H4 (cell line): ENCODE measurements at regions not wholly inside any gene's neighbourhood (a gene's known extent, or its start where the extent isn't known, plus 50 kb on each side); places are given as distances from the start of the nearest gene placed in this dataset.
"Not testable (repeated sequence)": the region's sequence is repeated elsewhere in the genome, so short reads cannot be mapped to it uniquely, and the experiment has no call there.

ENCODE experiments used
- DNase-seq: peaks from one replicate; pipeline ENCODE4 v3.0.0-alpha.2; 2015; ENCODE audit warnings: low spot score

DNA sequence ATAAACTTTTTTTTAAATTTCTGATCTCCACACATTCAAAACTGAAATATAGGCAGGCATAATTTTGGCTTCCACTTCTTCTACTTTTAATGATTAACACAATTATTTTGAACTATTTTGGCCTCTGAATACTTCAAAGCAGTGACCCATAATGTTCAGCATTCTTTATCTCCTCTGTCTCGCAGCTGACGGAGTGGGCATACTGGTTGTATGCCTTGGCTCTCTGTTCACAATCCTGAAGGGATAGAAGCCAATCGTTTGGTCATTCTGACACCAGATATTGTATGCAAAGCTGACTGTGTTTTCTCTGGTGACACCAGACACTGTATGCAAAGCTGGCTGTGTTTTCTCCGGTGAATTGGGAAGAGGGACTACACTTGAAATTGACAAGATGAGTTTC is 833.0 kb downstream of the EFNB2 start:
- no peak for DNase-seq

DNA sequence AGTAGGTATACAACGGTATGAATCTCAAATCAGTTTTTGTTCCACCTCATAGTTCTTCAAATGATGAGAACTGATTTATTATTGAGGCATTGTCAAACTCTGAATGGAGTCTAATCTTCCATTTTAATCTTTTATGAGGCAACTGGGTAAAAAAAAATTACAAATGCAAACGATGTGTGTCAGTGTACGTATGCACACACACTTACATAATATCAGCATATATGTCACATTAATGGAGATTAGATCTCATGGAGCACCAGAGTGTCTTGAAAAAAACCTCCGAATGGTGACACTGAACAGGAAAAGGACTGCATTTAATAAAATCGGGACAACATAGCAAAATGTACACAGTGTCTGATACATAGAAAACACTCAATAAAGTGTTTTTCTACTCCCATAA is 842.7 kb downstream of the EFNB2 start:
- no peak for DNase-seq

DNA sequence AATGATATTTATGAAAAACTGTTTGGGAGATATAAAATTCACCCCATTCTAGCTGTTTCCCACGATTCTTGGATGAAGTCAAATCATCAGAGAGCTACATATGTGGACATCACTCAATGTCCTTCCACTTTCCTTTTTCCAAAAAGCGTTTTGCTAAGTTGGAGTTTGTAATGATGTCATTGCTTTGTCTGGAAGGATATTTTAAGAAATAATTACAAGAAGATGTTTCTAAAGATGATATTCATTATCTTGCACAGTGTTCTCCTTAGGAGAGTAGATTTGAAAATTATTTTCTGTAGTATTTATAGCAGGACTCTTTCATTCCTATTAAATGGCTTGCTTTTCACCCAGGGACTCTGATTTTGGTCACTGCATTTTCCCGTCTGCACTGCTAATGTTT is 851.2 kb downstream of the EFNB2 start:
- no peak for DNase-seq

DNA sequence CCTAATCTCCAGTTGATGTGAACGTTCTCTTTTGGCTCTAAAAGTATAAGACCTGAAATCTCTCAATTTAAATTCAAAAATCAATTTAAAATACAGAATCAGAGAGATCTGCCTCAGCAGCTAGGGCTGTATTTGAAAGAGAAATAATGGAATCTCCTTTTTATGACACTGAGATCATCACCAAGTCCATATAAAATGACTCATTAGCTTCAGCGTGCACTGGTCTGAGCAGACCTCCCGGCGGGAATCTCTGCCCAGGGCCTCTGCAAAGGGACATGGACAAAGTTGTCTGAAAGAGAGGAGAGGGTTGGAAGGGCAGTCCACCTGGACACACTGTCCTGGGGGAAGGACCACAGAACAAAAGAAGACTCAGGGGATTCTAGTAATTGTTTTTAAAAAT is 855.6 kb downstream of the EFNB2 start:
- no peak for DNase-seq

DNA sequence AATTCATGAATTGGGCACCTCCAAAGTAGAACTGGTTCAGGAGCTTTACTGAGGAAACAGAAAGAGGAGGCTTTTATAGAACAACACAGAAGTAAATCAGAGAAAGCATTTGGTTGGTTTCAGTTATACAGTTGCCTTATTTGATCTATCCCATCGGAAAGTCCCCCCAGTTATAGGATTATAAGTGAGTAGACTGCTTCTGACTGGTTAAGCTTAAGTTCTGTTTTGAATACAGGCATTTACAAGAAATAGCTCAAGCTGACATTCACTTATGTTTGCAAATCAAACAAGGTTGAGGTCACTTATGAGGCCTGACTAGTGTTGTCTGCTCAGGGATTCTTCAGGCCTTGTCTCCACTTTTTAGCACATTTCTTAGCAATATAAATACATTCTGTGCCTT is 857.4 kb downstream of the EFNB2 start:
- no peak for DNase-seq

DNA sequence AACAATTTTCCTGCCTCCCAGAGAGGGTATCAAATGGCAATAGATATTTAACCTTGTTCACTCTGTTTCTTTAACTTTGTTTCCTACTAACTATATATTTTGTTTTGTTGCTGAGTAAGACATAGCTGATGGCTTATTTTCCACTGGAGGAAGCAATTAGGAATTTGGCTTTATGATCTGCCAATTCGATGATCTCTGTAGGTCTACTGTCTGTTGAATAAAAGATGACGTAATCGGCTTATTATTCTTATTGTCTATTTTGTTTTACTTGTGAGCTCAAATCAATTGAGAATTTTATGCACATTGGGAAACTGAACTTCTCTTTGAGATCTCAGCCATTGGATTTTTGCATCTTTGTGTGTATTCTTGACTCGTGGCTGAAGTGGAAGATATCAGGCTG is 862.6 kb downstream of the EFNB2 start:
- DNase-seq = no peak

DNA sequence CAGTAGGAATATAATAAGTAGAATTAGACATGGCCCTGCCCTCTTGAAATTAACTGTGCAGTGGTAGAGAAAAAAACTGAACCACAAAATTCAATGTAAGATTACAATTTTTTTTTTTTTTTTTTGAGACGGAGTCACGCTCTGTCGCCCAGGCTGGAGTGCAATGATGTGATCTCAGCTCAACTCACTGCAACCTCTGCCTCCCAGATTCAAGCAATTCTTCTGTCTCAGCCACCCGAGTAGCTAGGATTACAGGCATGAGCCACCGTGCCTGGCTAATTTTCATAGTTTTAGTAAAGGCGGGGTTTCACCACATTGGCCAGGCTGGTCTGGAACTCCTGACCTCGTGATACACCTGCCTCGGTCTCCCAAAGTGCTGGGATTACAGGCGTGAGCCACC is 864.3 kb downstream of the EFNB2 start:
- DNase-seq = not testable (repeated sequence)

DNA sequence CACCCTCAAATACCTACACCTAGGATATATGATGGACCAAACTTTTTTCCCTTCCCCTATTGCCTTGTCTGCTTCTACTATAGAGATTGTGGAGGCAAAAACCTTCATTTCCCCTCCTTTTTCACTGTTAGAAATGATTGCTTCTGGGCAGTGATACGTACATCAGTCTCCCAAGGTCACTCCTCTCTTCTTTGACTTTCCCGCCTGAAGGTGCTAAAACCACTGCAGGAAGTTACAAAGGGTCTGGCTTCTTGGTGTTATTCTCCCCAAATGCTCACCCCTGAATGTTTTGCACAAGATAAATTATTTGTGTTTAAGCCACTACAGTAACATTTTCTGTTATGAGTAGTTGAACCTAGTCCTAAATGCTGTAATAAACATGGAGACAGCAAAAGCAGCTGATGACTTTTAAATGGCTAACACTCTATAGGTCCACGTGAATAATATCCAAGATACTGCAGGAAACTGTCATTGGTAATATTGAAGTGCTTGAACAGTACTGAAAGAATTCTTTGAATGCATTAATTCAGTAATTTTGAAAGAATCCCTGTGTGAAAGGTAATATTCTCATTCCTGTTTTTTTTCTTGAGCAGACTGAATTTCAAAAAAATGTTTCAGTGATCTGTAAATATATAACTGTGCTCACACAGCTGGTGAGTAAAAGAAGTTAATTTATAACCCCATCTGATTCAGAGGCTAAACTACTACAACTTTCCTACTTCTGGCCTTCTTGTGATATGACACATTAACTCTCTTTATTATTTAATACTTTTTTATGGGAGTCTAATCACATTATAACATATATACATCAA is 865.1 kb downstream of the EFNB2 start:
- no peak for DNase-seq

DNA sequence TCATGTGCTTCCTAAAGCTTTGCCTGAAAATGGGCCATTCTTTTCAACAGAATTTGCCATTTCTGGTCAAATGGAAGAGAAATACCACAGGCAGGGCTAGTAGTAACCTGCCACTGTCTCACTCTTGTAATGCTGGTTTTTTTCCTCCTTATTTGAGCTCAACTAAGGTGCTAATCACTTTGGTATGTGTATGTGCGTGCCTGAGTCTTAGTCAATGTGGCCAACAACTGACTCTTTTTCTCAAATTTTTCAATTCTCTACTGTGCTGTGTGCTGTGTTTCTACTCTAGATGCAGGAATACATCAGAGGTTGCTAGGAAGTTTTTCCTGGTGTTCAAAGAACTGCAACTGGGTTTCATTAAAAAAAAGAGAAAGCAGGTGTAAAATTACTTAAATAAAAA is 870.2 kb downstream of the EFNB2 start:
- DNase-seq = peak; percentile 3

DNA sequence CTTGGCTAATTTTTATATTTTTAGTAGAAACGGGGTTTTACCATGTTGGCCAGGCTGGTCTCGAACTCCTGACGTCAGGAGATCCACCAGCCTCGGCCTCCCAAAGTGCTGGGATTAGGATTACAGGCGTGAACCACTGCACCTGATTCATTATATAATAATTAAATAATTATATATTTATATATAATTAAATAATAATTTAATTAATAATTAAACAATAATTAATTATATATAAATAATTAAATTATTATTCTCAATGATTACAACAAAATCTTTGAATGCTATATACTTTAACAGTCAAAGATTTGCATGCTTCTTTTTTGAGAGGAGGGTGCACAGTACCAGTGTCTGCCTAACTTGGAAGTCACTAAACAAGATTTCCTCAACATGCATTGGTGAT is 872.3 kb downstream of the EFNB2 start:
- no peak for DNase-seq

DNA sequence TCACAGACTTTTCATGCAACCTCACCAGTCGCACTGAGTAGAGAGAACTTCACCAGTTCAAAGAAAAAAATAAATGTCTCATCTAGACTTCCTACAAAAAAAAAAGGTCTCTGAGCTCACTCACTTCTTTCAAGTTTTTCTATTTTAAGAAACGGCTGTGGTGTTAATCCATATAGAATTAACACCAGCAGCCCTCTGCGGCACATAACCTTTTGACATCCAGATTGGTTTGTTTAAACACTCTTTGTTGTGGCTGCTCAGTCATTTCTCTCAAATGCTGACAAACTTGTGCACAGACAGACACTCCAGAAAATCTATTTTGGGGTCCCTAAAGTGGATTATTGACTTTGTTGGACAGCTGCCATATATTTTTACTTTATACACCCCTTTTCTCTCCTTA is 874.9 kb downstream of the EFNB2 start:
- no peak for DNase-seq

DNA sequence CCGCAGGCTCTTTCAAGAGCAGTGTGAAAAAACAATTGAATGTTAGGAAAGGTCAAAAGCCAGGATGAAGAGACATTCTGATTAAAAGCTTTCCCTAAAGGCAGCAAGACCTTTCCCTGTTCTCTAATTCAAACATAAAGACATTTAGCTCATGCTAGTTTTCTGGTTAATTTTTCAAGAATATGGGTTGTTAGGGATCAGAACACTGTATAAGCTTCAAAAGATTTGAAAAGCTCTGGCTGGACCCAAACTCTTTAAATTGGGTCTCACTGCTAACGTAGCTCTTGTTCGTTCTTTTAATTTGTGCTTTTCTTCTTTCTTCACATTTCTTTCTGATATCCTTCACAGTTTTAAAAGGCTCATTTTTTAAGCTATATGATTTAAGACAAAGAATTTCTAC is 877.0 kb downstream of the EFNB2 start:
- no peak for DNase-seq

DNA sequence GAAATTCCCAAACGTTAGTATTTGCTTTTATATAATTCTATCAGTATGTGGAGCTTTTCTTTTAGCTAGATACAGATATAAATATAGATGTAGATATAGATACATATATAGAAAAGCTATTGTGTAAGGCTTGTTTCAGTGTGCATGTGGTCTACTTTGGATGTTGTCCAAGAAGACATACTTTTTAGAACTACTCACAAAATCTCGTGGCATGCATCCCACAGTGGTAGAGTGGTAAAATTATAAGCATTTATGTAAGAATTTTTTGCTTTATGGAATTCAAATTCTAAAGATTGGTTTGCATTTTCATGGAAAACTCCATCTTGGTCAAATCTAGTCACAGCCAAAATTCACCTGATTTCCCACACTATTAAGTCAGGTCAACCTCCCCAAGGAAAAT is 880.4 kb downstream of the EFNB2 start:
- no peak for DNase-seq

DNA sequence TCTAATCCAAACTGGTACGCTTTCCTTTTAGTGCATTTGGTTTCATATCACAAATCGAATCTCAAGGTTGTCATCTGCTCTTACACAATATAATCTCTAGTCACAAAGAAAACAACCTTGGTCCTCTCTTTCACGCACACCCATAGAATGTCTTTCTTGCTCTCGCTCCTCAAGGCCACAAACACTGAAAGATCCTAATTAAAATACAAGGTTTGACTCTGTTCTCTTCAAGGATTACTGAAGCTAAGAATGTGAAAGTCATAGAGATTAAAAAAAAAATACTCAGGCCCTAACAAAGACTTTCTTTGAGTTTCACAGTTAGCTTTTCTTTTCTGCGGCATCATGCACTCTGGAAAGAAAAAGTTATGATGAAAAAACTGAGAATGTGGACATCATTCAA is 891.5 kb downstream of the EFNB2 start:
- DNase-seq = no peak

DNA sequence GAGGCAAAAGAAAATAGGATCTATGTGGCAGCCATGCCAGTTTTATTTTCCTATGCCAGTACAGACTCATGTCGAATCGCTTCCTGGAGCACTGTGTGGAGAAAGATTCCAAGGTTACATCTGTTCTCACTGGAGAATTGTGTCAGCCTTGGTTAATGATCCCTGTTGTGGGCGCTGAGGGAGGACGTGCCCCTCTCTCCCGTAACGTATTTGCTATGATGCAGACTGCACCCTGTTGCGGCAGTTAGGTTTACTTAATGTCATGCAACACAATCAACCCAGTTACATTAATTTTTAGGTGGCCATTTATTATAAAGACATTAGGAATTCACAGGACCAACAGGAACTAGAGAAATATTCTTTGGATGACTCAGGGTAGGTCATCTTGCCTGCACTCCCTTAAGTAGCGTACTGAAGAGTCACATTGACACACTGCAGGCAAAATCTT is 892.9 kb downstream of the EFNB2 start:
- DNase-seq = no peak

DNA sequence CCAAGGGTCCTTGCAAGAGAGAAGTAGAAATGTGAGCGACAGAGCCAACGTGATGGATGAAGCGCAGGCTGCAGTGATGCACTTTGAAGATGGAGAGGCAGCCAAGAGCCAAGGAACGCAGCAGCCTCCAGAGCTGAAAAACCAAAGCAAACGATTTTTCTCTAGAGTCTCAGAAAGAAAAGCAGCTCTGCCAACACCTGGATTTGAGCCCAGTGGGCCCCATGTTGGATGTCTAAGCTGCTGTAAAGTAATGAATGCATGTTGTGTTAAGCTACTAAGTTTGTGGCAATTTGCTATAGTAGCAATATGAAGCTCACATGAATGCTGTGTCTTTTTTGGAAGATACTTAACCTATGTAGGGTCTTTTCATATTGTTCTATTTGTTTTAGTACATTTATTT is 894.3 kb downstream of the EFNB2 start:
- DNase-seq = no peak

DNA sequence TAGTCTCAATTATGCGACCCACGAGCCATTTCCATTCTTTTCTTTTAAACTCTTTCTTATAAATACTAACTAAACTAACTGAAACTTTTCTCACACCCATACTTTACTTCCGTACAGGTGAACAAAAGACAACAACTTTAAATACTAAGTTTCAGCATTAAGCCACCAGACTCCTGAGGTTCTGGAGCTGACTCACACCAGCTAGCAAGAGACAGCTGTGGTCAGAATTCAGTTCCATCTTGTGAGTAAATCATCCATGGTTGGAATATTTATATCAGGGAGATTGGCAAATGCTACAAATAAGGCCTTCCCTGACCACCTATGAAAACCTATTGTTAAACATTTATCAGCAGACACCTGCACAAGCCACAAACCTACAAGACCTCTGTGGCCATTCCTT is 897.0 kb downstream of the EFNB2 start:
- no peak for DNase-seq

DNA sequence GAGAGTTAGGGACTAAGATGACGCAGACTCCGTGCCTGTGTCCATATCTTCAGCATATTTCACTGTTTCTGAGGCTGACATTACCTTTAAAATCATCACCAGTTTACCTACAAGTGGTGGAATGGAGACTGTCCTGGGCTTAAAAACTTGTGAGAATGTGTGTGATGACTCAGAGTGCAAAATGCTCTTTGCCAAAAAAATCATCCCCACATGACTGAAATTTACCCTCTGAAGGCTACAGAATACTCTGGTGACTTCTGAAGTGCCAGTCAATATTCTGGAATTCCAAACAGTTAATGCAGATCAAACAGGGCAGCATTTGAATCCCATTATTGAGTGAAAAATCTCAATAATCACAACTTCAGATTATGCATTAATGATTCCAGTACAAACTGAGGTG is 901.4 kb downstream of the EFNB2 start:
- DNase-seq = no peak

DNA sequence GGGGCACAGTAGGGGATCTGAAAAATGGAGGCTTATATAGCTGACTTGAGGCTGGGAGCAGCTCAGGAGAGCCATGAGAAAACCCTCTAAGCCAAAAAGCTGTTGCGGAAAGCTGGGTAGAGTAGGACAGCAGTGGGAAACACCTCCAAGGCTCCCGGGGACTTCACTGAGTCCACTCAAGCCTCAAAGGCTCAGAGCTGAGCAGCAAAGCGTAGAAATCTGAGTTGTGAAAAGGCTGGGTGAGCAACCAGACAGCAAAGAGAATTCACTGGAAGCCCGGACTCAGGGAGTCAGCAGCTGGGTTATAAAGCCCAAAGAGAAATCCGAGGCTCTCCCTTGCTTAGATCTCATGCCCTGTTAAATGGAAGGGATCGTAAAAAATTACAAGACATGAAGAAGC is 905.0 kb downstream of the EFNB2 start:
- no peak for DNase-seq

DNA sequence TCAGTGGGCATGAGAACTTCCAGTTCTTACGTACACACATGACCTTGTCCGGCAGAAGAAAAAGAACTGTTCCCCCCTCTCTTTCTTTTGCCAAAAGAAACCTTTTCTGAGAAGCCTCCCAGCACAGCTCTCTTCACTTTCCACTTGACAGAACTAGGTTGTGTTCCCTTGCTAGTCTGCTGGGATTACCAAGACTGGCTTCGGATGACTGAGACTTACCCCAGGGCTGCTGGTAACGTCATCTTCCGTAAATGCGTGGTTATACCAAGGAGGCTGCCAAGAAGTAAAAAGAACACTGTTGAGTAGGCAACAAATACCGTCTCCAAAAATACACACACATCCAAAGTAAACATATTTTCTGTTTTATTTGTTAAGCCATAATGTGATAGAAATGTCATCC is 908.2 kb downstream of the EFNB2 start:
- DNase-seq = no peak

DNA sequence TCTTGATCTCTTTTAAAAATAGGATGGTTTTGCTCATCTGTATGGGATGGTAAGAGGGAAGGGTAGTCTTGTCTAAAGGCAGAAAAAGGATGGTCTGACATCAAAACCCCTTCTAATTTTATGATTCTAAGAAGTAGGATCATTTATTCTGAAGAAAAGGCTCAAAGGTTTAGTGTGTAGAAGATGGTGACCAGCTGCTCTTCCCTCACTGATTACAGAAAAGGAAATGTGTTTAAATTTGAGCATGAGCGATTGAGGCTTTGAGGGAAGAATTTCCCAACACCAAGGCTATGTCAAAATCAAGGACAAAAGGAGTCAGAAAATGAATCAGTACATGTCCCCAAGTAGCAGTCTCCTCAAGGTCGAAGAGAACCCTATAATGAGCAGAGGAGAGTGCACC is 909.8 kb downstream of the EFNB2 start:
- DNase-seq = no peak

DNA sequence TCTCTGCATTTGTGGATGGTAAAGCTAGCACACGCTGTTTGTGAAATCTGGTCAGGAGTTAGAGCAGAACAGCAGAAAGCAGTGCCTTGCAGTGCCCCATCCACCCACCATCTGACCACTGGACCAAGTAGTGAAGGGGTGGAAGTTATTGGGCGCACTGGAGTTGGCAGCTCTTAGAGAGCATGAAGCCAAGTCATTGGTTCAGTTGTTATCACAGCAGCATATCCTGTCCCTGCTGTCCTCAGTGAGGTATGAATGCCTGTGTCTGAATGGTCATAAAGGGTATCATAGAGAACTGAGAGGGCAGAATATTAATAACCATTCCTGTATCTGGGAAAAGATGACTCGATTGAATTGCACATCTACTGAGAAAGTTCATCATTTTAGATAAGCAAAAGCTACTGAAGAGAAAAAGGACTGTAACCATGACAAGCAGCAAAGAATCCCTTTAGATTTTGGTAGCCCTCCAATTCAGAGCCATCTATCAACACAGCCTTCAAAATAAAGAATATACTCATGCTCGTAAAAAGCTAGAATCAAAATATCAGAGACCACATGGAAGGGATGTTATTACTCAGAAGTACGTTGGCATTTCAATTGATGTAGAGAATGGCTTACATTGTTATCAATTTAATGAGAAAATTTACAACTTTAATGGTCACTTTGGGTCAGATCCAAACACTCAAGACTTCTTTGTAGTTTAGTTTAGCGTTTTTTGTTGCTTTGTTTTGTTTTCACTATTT is 919.0 kb downstream of the EFNB2 start:
- no peak for DNase-seq

DNA sequence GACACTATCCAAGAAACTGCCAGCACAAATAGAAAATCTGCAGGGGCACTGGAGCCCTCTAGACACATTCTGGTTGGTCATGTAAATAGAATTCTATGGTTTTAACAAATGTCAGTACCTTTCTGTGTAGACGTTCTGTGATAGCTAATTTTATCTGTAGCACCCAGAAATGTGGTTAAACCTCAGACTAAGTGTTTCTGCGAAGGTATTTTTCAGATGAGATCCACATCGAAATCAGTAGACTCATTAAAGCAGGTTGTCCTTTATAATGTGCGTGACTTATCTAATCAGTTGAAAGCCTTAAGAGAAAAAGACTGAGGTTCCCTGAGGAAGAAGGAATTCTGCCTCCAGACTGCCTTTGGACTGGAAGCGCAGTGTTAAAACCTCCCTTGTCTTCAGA is 922.9 kb downstream of the EFNB2 start:
- DNase-seq = no peak

DNA sequence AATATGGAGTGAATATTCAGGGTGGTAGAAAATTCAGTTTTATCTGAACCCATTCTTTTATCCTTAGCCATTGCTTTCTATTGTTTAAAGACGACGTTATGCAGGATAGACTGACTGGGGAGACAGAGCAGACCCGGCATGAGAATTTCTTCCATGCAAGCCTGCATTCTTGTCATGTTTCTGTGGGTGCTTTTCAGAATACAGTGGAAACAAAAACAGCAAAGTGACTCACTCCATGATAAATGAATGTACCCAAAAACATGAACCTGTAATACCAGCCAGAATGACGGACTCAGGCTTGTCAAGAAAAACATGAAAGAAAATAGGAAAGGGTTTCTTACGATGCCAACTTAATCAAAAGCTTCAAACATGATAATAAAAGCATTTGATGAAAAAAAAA is 924.0 kb downstream of the EFNB2 start:
- DNase-seq = no peak
